HEK293 (cell line): ENCODE measurements at regions not wholly inside any gene's neighbourhood (a gene's known extent, or its start where the extent isn't known, plus 50 kb on each side); places are given as distances from the start of the nearest gene placed in this dataset.

Source experiments
- CTCF ChIA-PET: fragments of 350-600 bp; formaldehyde crosslinking; extraction: SDS; loops from one replicate; lab custom pipeline; 2021; ENCODE audit warnings: antibody characterized with exemption; lab: Yijun Ruan, JAX
- POLR2A ChIA-PET: fragments of 300-600 bp; formaldehyde crosslinking; extraction: SDS; loops from one replicate; lab custom pipeline; 2020; ENCODE audit warnings: antibody characterized with exemption, inconsistent platforms; lab: Yijun Ruan, JAX
- H3K27ac ChIP-seq: fragments of 200-500 bp; sonication (Bioruptor generic); 2 replicates; pipeline ENCODE4 v1.5.1; 2014; ENCODE audit warnings: low read depth, low read length, control low read depth, inconsistent platforms; ENCODE audit errors: extremely low read depth
- H3K36me3 ChIP-seq, 2 experiments: fragments of 200-500 bp in 1 of 2; sonication (Bioruptor generic) in 1 of 2; 1 replicate in 1 of 2; 2 replicates in 1 of 2; pipeline ENCODE4 v1.5.1; 2014 to 2017; ENCODE audit warnings: inconsistent platforms in 2 of 2, low read length in 2 of 2; ENCODE audit not compliant: control insufficient read depth in 2 of 2, insufficient read depth in 1 of 2
- H3K4me1 ChIP-seq: fragments of 200-500 bp; sonication (Bioruptor generic); 2 replicates; pipeline ENCODE4 v1.5.1; 2014; ENCODE audit warnings: mild to moderate bottlenecking, low read length, inconsistent platforms; ENCODE audit not compliant: control insufficient read depth, insufficient read depth
- H3K4me3 ChIP-seq: 2 replicates; pipeline ENCODE4 v1.5.1; 2011; ENCODE audit warnings: low read depth, mild to moderate bottlenecking, control low read depth, low read length, moderate library complexity
- H3K9me3 ChIP-seq: fragments of 200-500 bp; sonication (Bioruptor generic); 2 replicates; pipeline ENCODE4 v1.5.1; 2014; ENCODE audit warnings: low read depth, low read length, inconsistent platforms; ENCODE audit not compliant: control insufficient read depth, insufficient read depth
- BCL11B ChIP-seq: fragments of 450-650 bp; formaldehyde crosslinking; IDR thresholded peaks from 2 replicates; pipeline ENCODE4 v1.5.1; 2016; ENCODE audit warnings: low read depth, missing biosample characterization, missing genetic modification characterization
- EGR2 ChIP-seq: fragments of 450-650 bp; formaldehyde crosslinking; IDR thresholded peaks from 2 replicates; pipeline ENCODE4 v1.5.1; 2016; ENCODE audit warnings: low read depth, missing biosample characterization, missing genetic modification characterization
- HOXD13 ChIP-seq: sonication (generic); formaldehyde crosslinking; IDR thresholded peaks from 2 replicates; pipeline ENCODE4 v1.8.0; 2022; ENCODE audit warnings: missing genetic modification reagents, borderline replicate concordance
- KLF9 ChIP-seq: fragments of 450-650 bp; formaldehyde crosslinking; IDR thresholded peaks from 2 replicates; pipeline ENCODE4 v1.5.1; 2016; ENCODE audit warnings: missing biosample characterization, missing genetic modification characterization, low read depth
- REPIN1 ChIP-seq: fragments of 450-650 bp; formaldehyde crosslinking; IDR thresholded peaks from 2 replicates; pipeline ENCODE4 v1.5.1; 2017; ENCODE audit warnings: missing biosample characterization, missing genetic modification characterization, low read depth
- SALL2 ChIP-seq: fragments of 450-650 bp; formaldehyde crosslinking; IDR thresholded peaks from 2 replicates; pipeline ENCODE4 v1.5.0; 2017; ENCODE audit warnings: missing biosample characterization, mild to moderate bottlenecking, missing genetic modification characterization, borderline replicate concordance
- SP7 ChIP-seq: fragments of 450-650 bp; formaldehyde crosslinking; IDR thresholded peaks from 2 replicates; pipeline ENCODE4 v1.5.1; 2016; ENCODE audit warnings: missing biosample characterization, missing genetic modification characterization
- YY2 ChIP-seq: fragments of 450-650 bp; formaldehyde crosslinking; IDR thresholded peaks from 2 replicates; pipeline ENCODE4 v1.5.1; 2016; ENCODE audit warnings: missing biosample characterization, missing genetic modification characterization
- ZBTB7A ChIP-seq: fragments of 450-650 bp; formaldehyde crosslinking; IDR thresholded peaks from 2 replicates; pipeline ENCODE4 v1.5.1; 2016; ENCODE audit warnings: low read depth, missing biosample characterization, missing genetic modification characterization
- ZEB2 ChIP-seq: fragments of 450-650 bp; formaldehyde crosslinking; IDR thresholded peaks from 2 replicates; pipeline ENCODE4 v1.5.1; 2016; ENCODE audit warnings: missing biosample characterization, missing genetic modification characterization
- ZNF133 ChIP-seq: fragments of 450-650 bp; formaldehyde crosslinking; IDR thresholded peaks from 2 replicates; pipeline ENCODE4 v1.5.1; 2016; ENCODE audit warnings: missing biosample characterization, missing genetic modification characterization
- ZNF157 ChIP-seq: fragments of 450-650 bp; formaldehyde crosslinking; IDR thresholded peaks from 2 replicates; pipeline ENCODE4 v1.5.1; 2016; ENCODE audit warnings: missing biosample characterization, missing genetic modification characterization
- ZNF266 ChIP-seq: fragments of 450-650 bp; formaldehyde crosslinking; IDR thresholded peaks from 2 replicates; pipeline ENCODE4 v1.5.1; 2016; ENCODE audit warnings: missing biosample characterization, missing genetic modification characterization, low read depth
- ZNF274 ChIP-seq, 2 experiments: fragments of 200-500 bp in 1 of 2; fragments of 450-650 bp in 1 of 2; sonication (Bioruptor generic) in 1 of 2; formaldehyde crosslinking in 1 of 2; IDR thresholded peaks; 2 replicates each; pipeline versions ENCODE4 v1.5.1 to v1.6.1; 2014 to 2016; ENCODE audit warnings: borderline replicate concordance in 1 of 2, inconsistent platforms in 1 of 2, low read length in 1 of 2, missing biosample characterization in 1 of 2, missing genetic modification characterization in 1 of 2
- ZNF302 ChIP-seq: fragments of 450-650 bp; formaldehyde crosslinking; IDR thresholded peaks from 2 replicates; pipeline ENCODE4 v1.5.1; 2016; ENCODE audit warnings: missing biosample characterization, missing genetic modification characterization, low read depth
- ZNF354C ChIP-seq: fragments of 450-650 bp; formaldehyde crosslinking; IDR thresholded peaks from 2 replicates; pipeline ENCODE4 v1.5.1; 2016; ENCODE audit warnings: missing biosample characterization, missing genetic modification characterization, low read depth, borderline replicate concordance
- ZNF510 ChIP-seq: fragments of 450-650 bp; formaldehyde crosslinking; IDR thresholded peaks from 2 replicates; pipeline ENCODE4 v1.5.1; 2018; ENCODE audit warnings: mild to moderate bottlenecking, missing genetic modification characterization, missing biosample characterization; ENCODE audit not compliant: insufficient replicate concordance
- ZNF529 ChIP-seq: fragments of 450-650 bp; formaldehyde crosslinking; IDR thresholded peaks from 2 replicates; pipeline ENCODE4 v1.5.1; 2017; ENCODE audit warnings: missing genetic modification characterization, missing biosample characterization; ENCODE audit not compliant: insufficient replicate concordance
- ZNF626 ChIP-seq: fragments of 450-650 bp; sonication (Bioruptor Pico); formaldehyde crosslinking; IDR thresholded peaks from 2 replicates; pipeline ENCODE4 v1.5.1; 2018; ENCODE audit warnings: missing biosample characterization, missing genetic modification characterization, inconsistent platforms
- ZNF654 ChIP-seq: fragments of 450-650 bp; formaldehyde crosslinking; IDR thresholded peaks from 2 replicates; pipeline ENCODE4 v1.5.1; 2016; ENCODE audit warnings: low read depth, missing biosample characterization, missing genetic modification characterization
- ZNF664 ChIP-seq: fragments of 450-650 bp; formaldehyde crosslinking; IDR thresholded peaks from 2 replicates; pipeline ENCODE4 v1.5.1; 2016; ENCODE audit warnings: missing biosample characterization, missing genetic modification characterization
- ZNF707 ChIP-seq: fragments of 450-650 bp; formaldehyde crosslinking; IDR thresholded peaks from 2 replicates; pipeline ENCODE4 v1.5.1; 2016; ENCODE audit warnings: missing biosample characterization, missing genetic modification characterization
- ZNF785 ChIP-seq: fragments of 450-650 bp; formaldehyde crosslinking; IDR thresholded peaks from 2 replicates; pipeline ENCODE4 v1.5.1; 2016; ENCODE audit warnings: missing biosample characterization, missing genetic modification characterization
- ZNF792 ChIP-seq: fragments of 450-650 bp; formaldehyde crosslinking; IDR thresholded peaks from 2 replicates; pipeline ENCODE4 v1.5.1; 2016; ENCODE audit warnings: missing biosample characterization, missing genetic modification characterization
- TF ChIP-seq, protein P1 (sequence below): fragments of 450-650 bp; formaldehyde crosslinking; IDR thresholded peaks from 2 replicates; pipeline ENCODE4 v1.5.1; 2016; ENCODE audit warnings: missing biosample characterization, missing genetic modification characterization
- TF ChIP-seq, protein P2 (sequence below): fragments of 450-650 bp; IDR thresholded peaks from 2 replicates; pipeline ENCODE4 v1.5.1; 2018; ENCODE audit warnings: missing biosample characterization, missing genetic modification characterization
- TF ChIP-seq, protein P3 (sequence below): fragments of 450-650 bp; formaldehyde crosslinking; IDR thresholded peaks from 2 replicates; pipeline ENCODE4 v1.5.0; 2017; ENCODE audit warnings: missing biosample characterization, missing genetic modification characterization, borderline replicate concordance
- TF ChIP-seq, protein P4 (sequence below): fragments of 450-650 bp; formaldehyde crosslinking; IDR thresholded peaks from 2 replicates; pipeline ENCODE4 v1.5.1; 2016; ENCODE audit warnings: missing biosample characterization, missing genetic modification characterization, low read depth

DNA sequence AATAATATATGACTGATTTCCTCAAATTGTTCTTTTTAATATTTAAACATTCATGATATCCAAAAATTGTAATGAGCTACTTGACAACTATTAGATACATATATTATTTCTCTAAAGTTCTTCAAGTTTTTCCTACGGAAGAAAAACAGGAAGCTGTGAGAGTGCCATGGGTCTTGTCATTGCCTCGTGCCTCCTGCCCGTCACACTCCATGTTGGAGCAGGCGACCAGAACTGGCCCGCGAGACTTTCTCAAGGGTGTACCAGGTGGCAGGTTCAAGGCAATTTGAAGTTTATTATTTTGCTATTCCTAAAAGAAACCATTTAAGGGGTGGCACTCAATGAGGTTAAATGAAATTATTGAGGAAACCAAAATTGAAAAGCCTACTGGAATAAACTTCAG, 337.2 kb downstream of the HACE1 start:
- TF ChIP-seq YY2 (tag by site-specific recombination), result no peak
- no peak for TF ChIP-seq ZNF302 (tag by site-specific recombination)
- TF ChIP-seq ZNF354C (tag by site-specific recombination), result no peak
- TF ChIP-seq, protein P1, sequence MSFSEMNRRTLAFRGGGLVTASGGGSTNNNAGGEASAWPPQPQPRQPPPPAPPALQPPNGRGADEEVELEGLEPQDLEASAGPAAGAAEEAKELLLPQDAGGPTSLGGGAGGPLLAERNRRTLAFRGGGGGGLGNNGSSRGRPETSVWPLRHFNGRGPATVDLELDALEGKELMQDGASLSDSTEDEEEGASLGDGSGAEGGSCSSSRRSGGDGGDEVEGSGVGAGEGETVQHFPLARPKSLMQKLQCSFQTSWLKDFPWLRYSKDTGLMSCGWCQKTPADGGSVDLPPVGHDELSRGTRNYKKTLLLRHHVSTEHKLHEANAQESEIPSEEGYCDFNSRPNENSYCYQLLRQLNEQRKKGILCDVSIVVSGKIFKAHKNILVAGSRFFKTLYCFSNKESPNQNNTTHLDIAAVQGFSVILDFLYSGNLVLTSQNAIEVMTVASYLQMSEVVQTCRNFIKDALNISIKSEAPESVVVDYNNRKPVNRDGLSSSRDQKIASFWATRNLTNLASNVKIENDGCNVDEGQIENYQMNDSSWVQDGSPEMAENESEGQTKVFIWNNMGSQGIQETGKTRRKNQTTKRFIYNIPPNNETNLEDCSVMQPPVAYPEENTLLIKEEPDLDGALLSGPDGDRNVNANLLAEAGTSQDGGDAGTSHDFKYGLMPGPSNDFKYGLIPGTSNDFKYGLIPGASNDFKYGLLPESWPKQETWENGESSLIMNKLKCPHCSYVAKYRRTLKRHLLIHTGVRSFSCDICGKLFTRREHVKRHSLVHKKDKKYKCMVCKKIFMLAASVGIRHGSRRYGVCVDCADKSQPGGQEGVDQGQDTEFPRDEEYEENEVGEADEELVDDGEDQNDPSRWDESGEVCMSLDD (tag by site-specific recombination), result no peak
- TF ChIP-seq ZNF529 (tag by site-specific recombination), result no peak
- TF ChIP-seq ZNF157 (tag by site-specific recombination), result no peak
- TF ChIP-seq, protein P2, sequence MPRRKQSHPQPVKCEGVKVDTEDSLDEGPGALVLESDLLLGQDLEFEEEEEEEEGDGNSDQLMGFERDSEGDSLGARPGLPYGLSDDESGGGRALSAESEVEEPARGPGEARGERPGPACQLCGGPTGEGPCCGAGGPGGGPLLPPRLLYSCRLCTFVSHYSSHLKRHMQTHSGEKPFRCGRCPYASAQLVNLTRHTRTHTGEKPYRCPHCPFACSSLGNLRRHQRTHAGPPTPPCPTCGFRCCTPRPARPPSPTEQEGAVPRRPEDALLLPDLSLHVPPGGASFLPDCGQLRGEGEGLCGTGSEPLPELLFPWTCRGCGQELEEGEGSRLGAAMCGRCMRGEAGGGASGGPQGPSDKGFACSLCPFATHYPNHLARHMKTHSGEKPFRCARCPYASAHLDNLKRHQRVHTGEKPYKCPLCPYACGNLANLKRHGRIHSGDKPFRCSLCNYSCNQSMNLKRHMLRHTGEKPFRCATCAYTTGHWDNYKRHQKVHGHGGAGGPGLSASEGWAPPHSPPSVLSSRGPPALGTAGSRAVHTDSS (tag by site-specific recombination), result no peak
- no peak for TF ChIP-seq ZBTB7A
- TF ChIP-seq ZNF274 (IDR thresholded peaks at IDR 0.05; ENCODE audit: low read length), result no peak
- no peak for TF ChIP-seq ZNF274 (tag by site-specific recombination; IDR thresholded peaks at IDR 0.05; ENCODE audit: borderline replicate concordance)
- no peak for TF ChIP-seq SP7 (tag by site-specific recombination)
- no peak for TF ChIP-seq ZNF664 (tag by site-specific recombination)
- TF ChIP-seq ZNF626 (tag by site-specific recombination), result no peak
- no peak for TF ChIP-seq KLF9
- no peak for TF ChIP-seq ZNF133 (tag by site-specific recombination)
- CTCF ChIA-PET, result no interaction called here
- H3K9me3 ChIP-seq, result no peaks in the 10 kb centered on the region
- H3K27ac ChIP-seq, result no peak overlapping the region
- no peak overlapping the region for H3K4me3 ChIP-seq
- H3K4me1 ChIP-seq, result peaks cover 3% of the 10 kb centered on the region
- no peaks in the 10 kb centered on the region for H3K36me3 ChIP-seq
- POLR2A ChIA-PET, result no interaction called here

DNA sequence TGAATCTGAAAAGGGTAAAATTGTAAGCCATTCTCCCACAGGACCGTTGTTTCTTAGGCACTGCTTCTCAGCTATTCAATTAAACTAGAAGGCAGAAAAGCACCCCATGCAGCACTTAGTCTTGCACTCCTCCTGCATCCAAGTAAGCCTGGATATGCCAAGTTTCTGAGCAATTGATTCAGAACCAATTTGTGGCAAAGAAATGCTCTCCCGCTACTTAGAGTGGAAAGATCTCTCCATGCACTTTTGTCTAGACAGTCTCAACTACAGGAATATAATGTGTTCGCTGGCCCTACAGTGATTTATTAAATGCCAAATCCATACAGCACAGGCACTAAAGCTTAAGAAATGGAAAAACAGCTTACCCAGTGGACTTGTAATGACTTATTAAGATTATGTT, 338.5 kb downstream of the HACE1 start:
- ChIA-PET CTCF (interaction anchor here (0.6 kb wide), 1 partner anchor 19 kb away, joined by 3 read pairs; no protein-coding TSS in a partner anchor), POLR2A (no interaction called here)
- H3K4me1 ChIP-seq, result no peaks in the 10 kb centered on the region; the same call in 1 of the 2 replicates
- no peak overlapping the region for H3K27ac ChIP-seq
- no peaks in the 10 kb centered on the region for H3K36me3 ChIP-seq
- H3K9me3 ChIP-seq, result no peaks in the 10 kb centered on the region
- H3K4me3 ChIP-seq, result no peak overlapping the region
- no peak for TF ChIP-seq EGR2
- TF ChIP-seq ZNF785 (tag by site-specific recombination), result no peak
- no peak for TF ChIP-seq SALL2
- no peak for TF ChIP-seq HOXD13 (CRISPR knock-in tag)
- no peak for TF ChIP-seq ZEB2 (tag by site-specific recombination)
- TF ChIP-seq, protein P3, sequence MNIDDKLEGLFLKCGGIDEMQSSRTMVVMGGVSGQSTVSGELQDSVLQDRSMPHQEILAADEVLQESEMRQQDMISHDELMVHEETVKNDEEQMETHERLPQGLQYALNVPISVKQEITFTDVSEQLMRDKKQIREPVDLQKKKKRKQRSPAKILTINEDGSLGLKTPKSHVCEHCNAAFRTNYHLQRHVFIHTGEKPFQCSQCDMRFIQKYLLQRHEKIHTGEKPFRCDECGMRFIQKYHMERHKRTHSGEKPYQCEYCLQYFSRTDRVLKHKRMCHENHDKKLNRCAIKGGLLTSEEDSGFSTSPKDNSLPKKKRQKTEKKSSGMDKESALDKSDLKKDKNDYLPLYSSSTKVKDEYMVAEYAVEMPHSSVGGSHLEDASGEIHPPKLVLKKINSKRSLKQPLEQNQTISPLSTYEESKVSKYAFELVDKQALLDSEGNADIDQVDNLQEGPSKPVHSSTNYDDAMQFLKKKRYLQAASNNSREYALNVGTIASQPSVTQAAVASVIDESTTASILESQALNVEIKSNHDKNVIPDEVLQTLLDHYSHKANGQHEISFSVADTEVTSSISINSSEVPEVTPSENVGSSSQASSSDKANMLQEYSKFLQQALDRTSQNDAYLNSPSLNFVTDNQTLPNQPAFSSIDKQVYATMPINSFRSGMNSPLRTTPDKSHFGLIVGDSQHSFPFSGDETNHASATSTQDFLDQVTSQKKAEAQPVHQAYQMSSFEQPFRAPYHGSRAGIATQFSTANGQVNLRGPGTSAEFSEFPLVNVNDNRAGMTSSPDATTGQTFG (tag by site-specific recombination), result no peak
- TF ChIP-seq, protein P4, sequence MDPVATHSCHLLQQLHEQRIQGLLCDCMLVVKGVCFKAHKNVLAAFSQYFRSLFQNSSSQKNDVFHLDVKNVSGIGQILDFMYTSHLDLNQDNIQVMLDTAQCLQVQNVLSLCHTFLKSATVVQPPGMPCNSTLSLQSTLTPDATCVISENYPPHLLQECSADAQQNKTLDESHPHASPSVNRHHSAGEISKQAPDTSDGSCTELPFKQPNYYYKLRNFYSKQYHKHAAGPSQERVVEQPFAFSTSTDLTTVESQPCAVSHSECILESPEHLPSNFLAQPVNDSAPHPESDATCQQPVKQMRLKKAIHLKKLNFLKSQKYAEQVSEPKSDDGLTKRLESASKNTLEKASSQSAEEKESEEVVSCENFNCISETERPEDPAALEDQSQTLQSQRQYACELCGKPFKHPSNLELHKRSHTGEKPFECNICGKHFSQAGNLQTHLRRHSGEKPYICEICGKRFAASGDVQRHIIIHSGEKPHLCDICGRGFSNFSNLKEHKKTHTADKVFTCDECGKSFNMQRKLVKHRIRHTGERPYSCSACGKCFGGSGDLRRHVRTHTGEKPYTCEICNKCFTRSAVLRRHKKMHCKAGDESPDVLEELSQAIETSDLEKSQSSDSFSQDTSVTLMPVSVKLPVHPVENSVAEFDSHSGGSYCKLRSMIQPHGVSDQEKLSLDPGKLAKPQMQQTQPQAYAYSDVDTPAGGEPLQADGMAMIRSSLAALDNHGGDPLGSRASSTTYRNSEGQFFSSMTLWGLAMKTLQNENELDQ, result no peak
- TF ChIP-seq ZNF792 (tag by site-specific recombination), result no peak
- TF ChIP-seq ZNF654 (tag by site-specific recombination), result no peak
- TF ChIP-seq ZNF510 (tag by site-specific recombination), result no peak
- TF ChIP-seq ZNF266 (tag by site-specific recombination), result no peak
- no peak for TF ChIP-seq ZNF707 (tag by site-specific recombination)
- TF ChIP-seq BCL11B (tag by site-specific recombination), result no peak
- no peak for TF ChIP-seq REPIN1 (tag by site-specific recombination)
